ENCODE measurements at regions not wholly inside any gene's neighbourhood (a gene's known extent, or its start where the extent isn't known, plus 50 kb on each side); places are given as distances from the start of the nearest gene placed in this dataset.

DNA sequence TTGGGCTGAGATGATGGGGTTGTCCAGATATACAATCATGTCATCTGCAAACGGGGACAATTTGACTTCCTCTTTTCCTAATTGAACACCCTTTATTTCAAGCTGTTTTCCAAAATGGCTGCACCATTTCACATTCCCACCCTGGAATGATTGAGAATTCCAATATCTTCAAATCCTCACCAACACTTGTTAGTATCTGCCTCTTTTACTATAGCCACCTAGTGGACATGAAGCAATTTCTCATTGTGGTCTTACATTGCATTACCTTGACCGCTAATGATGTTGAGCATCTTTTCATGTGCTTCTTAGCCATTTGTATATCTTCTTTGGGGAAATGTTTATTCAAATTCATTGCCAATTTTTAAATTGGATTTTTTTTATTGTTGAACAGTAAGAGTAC, 364.8 kb downstream of the SMARCA1 start:
- TF ChIP-seq, protein P1, sequence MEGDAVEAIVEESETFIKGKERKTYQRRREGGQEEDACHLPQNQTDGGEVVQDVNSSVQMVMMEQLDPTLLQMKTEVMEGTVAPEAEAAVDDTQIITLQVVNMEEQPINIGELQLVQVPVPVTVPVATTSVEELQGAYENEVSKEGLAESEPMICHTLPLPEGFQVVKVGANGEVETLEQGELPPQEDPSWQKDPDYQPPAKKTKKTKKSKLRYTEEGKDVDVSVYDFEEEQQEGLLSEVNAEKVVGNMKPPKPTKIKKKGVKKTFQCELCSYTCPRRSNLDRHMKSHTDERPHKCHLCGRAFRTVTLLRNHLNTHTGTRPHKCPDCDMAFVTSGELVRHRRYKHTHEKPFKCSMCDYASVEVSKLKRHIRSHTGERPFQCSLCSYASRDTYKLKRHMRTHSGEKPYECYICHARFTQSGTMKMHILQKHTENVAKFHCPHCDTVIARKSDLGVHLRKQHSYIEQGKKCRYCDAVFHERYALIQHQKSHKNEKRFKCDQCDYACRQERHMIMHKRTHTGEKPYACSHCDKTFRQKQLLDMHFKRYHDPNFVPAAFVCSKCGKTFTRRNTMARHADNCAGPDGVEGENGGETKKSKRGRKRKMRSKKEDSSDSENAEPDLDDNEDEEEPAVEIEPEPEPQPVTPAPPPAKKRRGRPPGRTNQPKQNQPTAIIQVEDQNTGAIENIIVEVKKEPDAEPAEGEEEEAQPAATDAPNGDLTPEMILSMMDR (conservative IDR thresholded peaks at IDR 0.05; ENCODE audit: low read depth, low read length) = no peak
- no peak for TF ChIP-seq EZH2 (IDR thresholded peaks at IDR 0.05; ENCODE audit: low read length, unreplicated experiment)
